Thymus (tissue), 11 donors: ENCODE measurements at regions not wholly inside any gene's neighbourhood (a gene's known extent, or its start where the extent isn't known, plus 50 kb on each side); places are given as distances from the start of the nearest gene placed in this dataset.

ENCODE experiments used
- DNase-seq, 9 donors: peaks; one replicate each; pipeline ENCODE4 v3.0.0-alpha.2; 2013; ENCODE audit warnings: low spot score in 9 of 9, low read depth in 6 of 9, missing footprints in 1 of 9
- H3K27ac ChIP-seq, 2 donors: one replicate each; pipeline ENCODE4 v1.5.1; 2013; ENCODE audit warnings: control low read depth in 1 of 2, low read depth in 1 of 2, low read length in 1 of 2, mild to moderate bottlenecking in 1 of 2, moderate library complexity in 1 of 2
- H3K27me3 ChIP-seq, 2 donors: one replicate each; pipeline ENCODE4 v1.5.1; 2013; ENCODE audit warnings: low read length in 1 of 2; ENCODE audit not compliant: control insufficient read depth in 2 of 2, insufficient read depth in 1 of 2
- H3K36me3 ChIP-seq, 2 donors: one replicate each; pipeline ENCODE4 v1.5.1; 2013; ENCODE audit warnings: low read length in 1 of 2, mild to moderate bottlenecking in 1 of 2, moderate library complexity in 1 of 2; ENCODE audit not compliant: control insufficient read depth in 2 of 2, insufficient read depth in 2 of 2
- H3K4me1 ChIP-seq, 2 donors: one replicate each; pipeline ENCODE4 v1.5.1; 2013; ENCODE audit warnings: low read length in 2 of 2; ENCODE audit not compliant: control insufficient read depth in 2 of 2, insufficient read depth in 2 of 2
- H3K4me3 ChIP-seq, 2 donors: one replicate each; pipeline ENCODE4 v1.5.1; 2013; ENCODE audit warnings: low read length in 2 of 2, control low read depth in 1 of 2, mild to moderate bottlenecking in 1 of 2
- H3K9me3 ChIP-seq, 2 donors: one replicate each; pipeline ENCODE4 v1.5.1; 2013; ENCODE audit warnings: low read length in 1 of 2, mild to moderate bottlenecking in 1 of 2; ENCODE audit not compliant: control insufficient read depth in 2 of 2, insufficient read depth in 1 of 2
- WGBS: extraction: QIAGEN DNeasy Blood & Tissue Kit; methylation state at CpG from one replicate; pipeline ENCODE4 v1.1.7; 2013; 5-methylcytosine and 5-hydroxymethylcytosine counted together
- donor health status: healthy.

- no peak for DNase-seq
- WGBS = 100% methylated on average over 2 of the region's 2 CpGs
- no peaks in the 10 kb centered on the region for H3K9me3 ChIP-seq
- H3K27me3 ChIP-seq = no peaks in the 10 kb centered on the region
- no peaks in the 10 kb centered on the region for H3K4me1 ChIP-seq
- H3K36me3 ChIP-seq = no peaks in the 10 kb centered on the region
- no peak overlapping the region for H3K4me3 ChIP-seq
- no peak overlapping the region for H3K27ac ChIP-seq
Observed at GRCh38 chrX:128927363-128927762, 595.9 kb downstream of the SMARCA1 start.

- no peak overlapping the region for H3K4me3 ChIP-seq
- H3K27ac ChIP-seq = no peak overlapping the region
- no peaks in the 10 kb centered on the region for H3K27me3 ChIP-seq
- no peaks in the 10 kb centered on the region for H3K4me1 ChIP-seq
- whole genome bisulfite sequencing = 91% methylated on average over 5 of the region's 5 CpGs
- no peak for DNase-seq
- no peaks in the 10 kb centered on the region for H3K36me3 ChIP-seq
- no peaks in the 10 kb centered on the region for H3K9me3 ChIP-seq
Observed at GRCh38 chrX:128906753-128907152, 616.5 kb downstream of the SMARCA1 start.

GRCh38 chrX:128901018-128901417 lies 622.3 kb downstream of the SMARCA1 start:
- WGBS = 98% methylated on average over 2 of the region's 2 CpGs
- no peak for DNase-seq
- Histone ChIP-seq H3K4me3 (no peak overlapping the region), H3K4me1 (no peaks in the 10 kb centered on the region), H3K36me3 (no peaks in the 10 kb centered on the region), H3K27me3 (no peaks in the 10 kb centered on the region), H3K9me3 (no peaks in the 10 kb centered on the region), H3K27ac (no peak overlapping the region)

- Histone ChIP-seq H3K9me3 (no peaks in the 10 kb centered on the region), H3K4me1 (no peaks in the 10 kb centered on the region), H3K36me3 (no peaks in the 10 kb centered on the region), H3K27ac (no peak overlapping the region), H3K27me3 (no peaks in the 10 kb centered on the region), H3K4me3 (no peak overlapping the region)
- 98% methylated on average over 3 of the region's 3 CpGs for WGBS
- no peak for DNase-seq
Observed at GRCh38 chrX:128897621-128898020, 625.7 kb downstream of the SMARCA1 start.

- Histone ChIP-seq H3K4me3 (no peak overlapping the region), H3K27ac (no peak overlapping the region), H3K9me3 (no peaks in the 10 kb centered on the region), H3K27me3 (no peaks in the 10 kb centered on the region), H3K4me1 (no peaks in the 10 kb centered on the region), H3K36me3 (no peaks in the 10 kb centered on the region)
- 79% methylated on average over 7 of the region's 7 CpGs for WGBS
- DNase-seq = no peak
Observed at GRCh38 chrX:128891554-128891953, 631.7 kb downstream of the SMARCA1 start.

GRCh38 chrX:128884430-128884829 lies 638.9 kb downstream of the SMARCA1 start:
- Histone ChIP-seq H3K36me3 (no peaks in the 10 kb centered on the region), H3K4me1 (no peaks in the 10 kb centered on the region), H3K9me3 (no peaks in the 10 kb centered on the region), H3K27ac (no peak overlapping the region), H3K27me3 (no peaks in the 10 kb centered on the region), H3K4me3 (no peak overlapping the region)
- DNase-seq = no peak
- 97% methylated on average over 2 of the region's 2 CpGs for WGBS

- WGBS = 97% methylated on average over 3 of the region's 3 CpGs
- Histone ChIP-seq H3K4me3 (no peak overlapping the region), H3K27ac (no peak overlapping the region), H3K36me3 (no peaks in the 10 kb centered on the region), H3K27me3 (no peaks in the 10 kb centered on the region), H3K4me1 (no peaks in the 10 kb centered on the region), H3K9me3 (no peaks in the 10 kb centered on the region)
- no peak for DNase-seq
Observed at GRCh38 chrX:128883650-128884049, 639.6 kb downstream of the SMARCA1 start.

- no peak overlapping the region for H3K27ac ChIP-seq
- no peak overlapping the region for H3K4me3 ChIP-seq
- H3K36me3 ChIP-seq = no peaks in the 10 kb centered on the region
- H3K27me3 ChIP-seq = no peaks in the 10 kb centered on the region
- no peaks in the 10 kb centered on the region for H3K9me3 ChIP-seq
- no peaks in the 10 kb centered on the region for H3K4me1 ChIP-seq
- no peak for DNase-seq
Observed at GRCh38 chrX:128870361-128870760, 652.9 kb downstream of the SMARCA1 start.

- H3K27me3 ChIP-seq = no peaks in the 10 kb centered on the region
- WGBS = 92% methylated on average over 2 of the region's 2 CpGs
- no peaks in the 10 kb centered on the region for H3K36me3 ChIP-seq
- H3K4me1 ChIP-seq = no peaks in the 10 kb centered on the region
- no peaks in the 10 kb centered on the region for H3K9me3 ChIP-seq
- H3K27ac ChIP-seq = no peak overlapping the region
- no peak overlapping the region for H3K4me3 ChIP-seq
- DNase-seq = no peak
Observed at GRCh38 chrX:128862557-128862956, 660.7 kb downstream of the SMARCA1 start.

- H3K4me3 ChIP-seq = no peak overlapping the region
- H3K27me3 ChIP-seq = no peaks in the 10 kb centered on the region
- no peak overlapping the region for H3K27ac ChIP-seq
- DNase-seq = no peak
- no peaks in the 10 kb centered on the region for H3K36me3 ChIP-seq
- 69% methylated on average over 3 of the region's 3 CpGs for WGBS
- H3K4me1 ChIP-seq = no peaks in the 10 kb centered on the region
- no peaks in the 10 kb centered on the region for H3K9me3 ChIP-seq
Observed at GRCh38 chrX:128848374-128848773, 674.9 kb downstream of the SMARCA1 start.
